ENCODE measurements at regions not wholly inside any gene's neighbourhood (a gene's known extent, or its start where the extent isn't known, plus 50 kb on each side); places are given as distances from the start of the nearest gene placed in this dataset.
"Not testable (repeated sequence)": the region's sequence is repeated elsewhere in the genome, so short reads cannot be mapped to it uniquely, and the experiment has no call there.

- not testable (repeated sequence) for TF ChIP-seq POLR2A, CTCF, EP300 (IDR thresholded peaks at IDR 0.05)
Observed at GRCh38 chr7:51389952-51390351, 73.3 kb upstream of the COBL start.
